GM12878 (cell line): ENCODE measurements at regions not wholly inside any gene's neighbourhood (a gene's known extent, or its start where the extent isn't known, plus 50 kb on each side); places are given as distances from the start of the nearest gene placed in this dataset.
A peak's percentile ranks its signal among the peaks of the same experiment; 100 is the strongest.

Experiments used
- ATAC-seq: fragments of 200-7000 bp; cut with Tn5 transposase; 3 replicates; pipeline ENCODE4 v1.9.1; 2020; ENCODE audit warnings: mild to moderate bottlenecking, moderate library complexity
- BruUV-seq: library from RNA; stranded (reverse); fragments of 400-500 nt; replicated peaks from 2 replicates; lab custom pipeline; 2021; lab: Mats Ljungman, UMichigan
- CTCF ChIA-PET: fragments of 300-600 bp; sonication (Branson Sonifier 250); formaldehyde crosslinking; extraction: SDS; loops from one replicate; lab custom pipeline; 2021; ENCODE audit warnings: inconsistent platforms; lab: Yijun Ruan, JAX
- POLR2A ChIA-PET: fragments of 350-600 bp; formaldehyde crosslinking; extraction: SDS; loops from one replicate; lab custom pipeline; 2021; ENCODE audit warnings: inconsistent platforms; lab: Charles Lee
- RAD21 ChIA-PET: fragments of 300-600 bp; sonication (Branson Sonifier 250); formaldehyde crosslinking; loops from one replicate; lab custom pipeline; 2023; ENCODE audit warnings: antibody characterized with exemption; ENCODE audit not compliant: unreplicated experiment; lab: Charles Lee
- SMC1A ChIA-PET: fragments of 300-600 bp; sonication (Branson Sonifier 250); formaldehyde crosslinking; loops from one replicate; lab custom pipeline; 2023; ENCODE audit not compliant: unreplicated experiment, uncharacterized antibody; lab: Charles Lee
- DNase-seq: peaks from one replicate; pipeline ENCODE4 v3.0.0-alpha.2; 2011; ENCODE audit warnings: low read depth, low spot score
- FAIRE-seq: peaks from 3 replicates; lab custom pipeline; 2011; peaks lifted over from hg19 to GRCh38; lab: Jason Lieb, UNC
- H2AFZ ChIP-seq: 2 replicates; pipeline ENCODE4 v1.6.0; 2011; ENCODE audit warnings: low read depth, low read length, control low read depth; ENCODE audit not compliant: control insufficient read depth
- H3K27ac ChIP-seq: 2 replicates; pipeline ENCODE4 v1.5.1; 2011; ENCODE audit warnings: control low read depth; ENCODE audit not compliant: control insufficient read depth, insufficient read depth
- H3K27me3 ChIP-seq, 2 experiments: replicated peaks in 1 of 2; 2 replicates each; pipeline versions ENCODE4 v1.6.0 to v1.6.1; 2011; ENCODE audit warnings: low read length in 1 of 2; ENCODE audit not compliant: control insufficient read depth in 2 of 2, insufficient read depth in 2 of 2
- H3K36me3 ChIP-seq, 2 experiments: 2 replicates each; pipeline ENCODE4 v1.5.1; 2011; ENCODE audit warnings: low read length in 1 of 2; ENCODE audit not compliant: control insufficient read depth in 2 of 2, insufficient read depth in 2 of 2
- H3K4me1 ChIP-seq: 2 replicates; pipeline ENCODE4 v1.6.1; 2011; ENCODE audit warnings: mild to moderate bottlenecking, low read length, moderate library complexity, mixed read lengths; ENCODE audit not compliant: control insufficient read depth, insufficient read depth
- H3K4me2 ChIP-seq: 2 replicates; pipeline ENCODE4 v1.6.0; 2011; ENCODE audit warnings: control low read depth; ENCODE audit not compliant: control insufficient read depth, insufficient read depth
- H3K4me3 ChIP-seq: fragments of 200-600 bp; sonication (generic); 2 replicates; pipeline ENCODE4 v1.5.1; 2016
- H3K79me2 ChIP-seq: 2 replicates; pipeline ENCODE4 v1.6.0; 2011; ENCODE audit warnings: low read length; ENCODE audit not compliant: control insufficient read depth, insufficient read depth
- H3K9ac ChIP-seq: 2 replicates; pipeline ENCODE4 v1.8.0; 2011; ENCODE audit warnings: low read length, control low read depth, mixed read lengths; ENCODE audit not compliant: control insufficient read depth, insufficient read depth
- H3K9me3 ChIP-seq: replicated peaks from 3 replicates; pipeline ENCODE4 v1.5.1; 2011; ENCODE audit warnings: mild to moderate bottlenecking, low read length; ENCODE audit not compliant: control insufficient read depth, insufficient read depth
- H4K20me1 ChIP-seq: 2 replicates; pipeline ENCODE4 v1.6.0; 2011; ENCODE audit not compliant: control insufficient read depth, insufficient read depth
- E2F4 ChIP-seq: IDR thresholded peaks from 2 replicates; pipeline ENCODE4 v1.6.1; 2012; ENCODE audit warnings: low read depth, low read length, improper control_type of control experiment
- WGBS: methylation state at CpG from one replicate; pipeline ENCODE4 v1.1.6; 2016; ENCODE audit warnings: low lambda C conversion rate; ENCODE audit not compliant: insufficient replicate concordance, insufficient coverage; ENCODE audit errors: missing lambda C conversion rate; 5-methylcytosine and 5-hydroxymethylcytosine counted together
- in situ Hi-C: fragments of 300-500 bp; cut with MboI; formaldehyde crosslinking; loops from 9 replicates; pipeline ENCODE4 v1.14.3; 2018; ENCODE audit warnings: mixed read lengths
- intact Hi-C: fragments of 100-400 bp; cut with micrococcal nuclease; formaldehyde crosslinking; loops from one replicate; pipeline ENCODE4 v1.14.2; 2022; ENCODE audit not compliant: unreplicated experiment
- TF ChIP-seq, protein P1 (sequence below): IDR thresholded peaks from 2 replicates; pipeline ENCODE4 v1.6.1; 2011; ENCODE audit warnings: borderline replicate concordance, low read depth, mild to moderate bottlenecking, moderate library complexity, low read length; ENCODE audit not compliant: insufficient read depth, poor library complexity, severe bottlenecking

DNA sequence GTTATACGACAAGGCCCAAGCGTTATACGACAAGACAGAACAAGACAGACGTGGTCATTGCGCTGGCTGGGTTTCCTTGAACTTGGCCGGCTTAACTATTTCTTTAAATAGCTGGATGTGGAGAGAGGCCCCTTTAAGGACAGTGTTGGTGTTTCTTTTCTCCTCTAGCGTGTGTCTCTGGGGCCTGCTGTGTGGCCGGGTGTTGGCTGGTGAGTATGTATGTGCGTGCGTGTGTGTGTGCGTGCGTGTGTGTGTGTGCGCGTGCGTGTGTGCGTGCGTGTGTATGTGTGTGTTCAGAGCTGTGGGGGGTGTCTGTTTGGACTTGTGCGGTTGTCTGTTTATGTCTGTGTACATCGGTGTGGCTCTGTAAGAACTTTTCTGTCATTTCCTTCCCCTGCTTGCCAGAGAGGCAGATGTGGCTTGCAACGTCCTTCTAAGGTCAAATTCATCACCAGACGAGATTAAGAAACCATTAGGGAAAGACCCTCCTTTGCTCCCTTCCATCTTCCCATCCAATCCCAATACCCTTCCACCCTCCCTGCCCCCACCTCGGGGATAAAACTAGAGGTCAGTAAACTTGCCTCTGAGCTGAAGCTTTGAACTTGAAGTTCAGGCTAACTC is 78.6 kb upstream of the TBX3 start:
- POLR2A ChIA-PET = no interaction called here

More for the DNA sequence above, 78.6 kb upstream of the TBX3 start:
- FAIRE-seq (no peak), ATAC-seq (no peak), DNase-seq (no peak)
- no TSS peak for BruUV-seq
- Histone ChIP-seq H2AFZ (no peak overlapping the region), H3K27ac (no peak overlapping the region), H3K4me2 (no peak overlapping the region), H3K79me2 (no peaks in the 10 kb centered on the region), H3K9ac (no peak overlapping the region), H3K36me3 (no peaks in the 10 kb centered on the region), H3K9me3 (no peaks in the 10 kb centered on the region), H4K20me1 (no peaks in the 10 kb centered on the region), H3K4me1 (no peaks in the 10 kb centered on the region), H3K27me3 (no peaks in the 10 kb centered on the region), H3K4me3 (no peak overlapping the region)
- intact Hi-C loops (no loop called here), in situ Hi-C loops (no loop called here)
- SMC1A ChIA-PET = no interaction called here
- TF ChIP-seq E2F4 = no peak
- TF ChIP-seq, protein P1, sequence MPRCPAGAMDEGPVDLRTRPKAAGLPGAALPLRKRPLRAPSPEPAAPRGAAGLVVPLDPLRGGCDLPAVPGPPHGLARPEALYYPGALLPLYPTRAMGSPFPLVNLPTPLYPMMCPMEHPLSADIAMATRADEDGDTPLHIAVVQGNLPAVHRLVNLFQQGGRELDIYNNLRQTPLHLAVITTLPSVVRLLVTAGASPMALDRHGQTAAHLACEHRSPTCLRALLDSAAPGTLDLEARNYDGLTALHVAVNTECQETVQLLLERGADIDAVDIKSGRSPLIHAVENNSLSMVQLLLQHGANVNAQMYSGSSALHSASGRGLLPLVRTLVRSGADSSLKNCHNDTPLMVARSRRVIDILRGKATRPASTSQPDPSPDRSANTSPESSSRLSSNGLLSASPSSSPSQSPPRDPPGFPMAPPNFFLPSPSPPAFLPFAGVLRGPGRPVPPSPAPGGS = peak; percentile 76
- WGBS = 62% methylated on average over 14 of the region's 22 CpGs
- CTCF ChIA-PET = no interaction called here
- RAD21 ChIA-PET = no interaction called here
